A172 (cell line): ENCODE measurements at regions not wholly inside any gene's neighbourhood (a gene's known extent, or its start where the extent isn't known, plus 50 kb on each side); places are given as distances from the start of the nearest gene placed in this dataset.
"Not testable (repeated sequence)": the region's sequence is repeated elsewhere in the genome, so short reads cannot be mapped to it uniquely, and the experiment has no call there.

Experiments
- DNase-seq: peaks from one replicate; pipeline ENCODE4 v3.0.0-alpha.2; 2015; ENCODE audit warnings: low spot score

DNA sequence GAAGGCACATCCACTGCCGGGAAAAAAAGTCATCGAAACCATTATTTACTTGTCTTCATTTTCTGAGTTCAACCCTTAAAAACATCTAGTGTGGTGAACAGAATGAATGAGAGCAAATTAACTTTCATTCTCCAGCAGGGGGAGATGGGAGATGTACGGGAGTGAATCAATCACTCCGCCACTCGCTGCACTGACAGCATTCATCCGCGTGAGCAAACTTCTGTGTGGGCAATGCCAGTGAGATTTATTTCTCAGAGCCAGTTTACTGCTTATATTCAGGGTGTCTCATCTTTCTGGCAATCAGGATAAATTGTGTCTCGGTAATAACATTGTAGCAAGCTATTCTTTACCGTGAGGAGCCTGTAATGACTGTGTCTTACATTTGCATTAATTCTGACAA lies 463.6 kb upstream of the MIS18BP1 start:
- peak; percentile 3 for DNase-seq

- no peak for DNase-seq
Observed at GRCh38 chr14:45715946-45716345, 462.9 kb upstream of the MIS18BP1 start.

GRCh38 chr14:45709541-45709940 lies 456.5 kb upstream of the MIS18BP1 start:
- DNase-seq = no peak

DNA sequence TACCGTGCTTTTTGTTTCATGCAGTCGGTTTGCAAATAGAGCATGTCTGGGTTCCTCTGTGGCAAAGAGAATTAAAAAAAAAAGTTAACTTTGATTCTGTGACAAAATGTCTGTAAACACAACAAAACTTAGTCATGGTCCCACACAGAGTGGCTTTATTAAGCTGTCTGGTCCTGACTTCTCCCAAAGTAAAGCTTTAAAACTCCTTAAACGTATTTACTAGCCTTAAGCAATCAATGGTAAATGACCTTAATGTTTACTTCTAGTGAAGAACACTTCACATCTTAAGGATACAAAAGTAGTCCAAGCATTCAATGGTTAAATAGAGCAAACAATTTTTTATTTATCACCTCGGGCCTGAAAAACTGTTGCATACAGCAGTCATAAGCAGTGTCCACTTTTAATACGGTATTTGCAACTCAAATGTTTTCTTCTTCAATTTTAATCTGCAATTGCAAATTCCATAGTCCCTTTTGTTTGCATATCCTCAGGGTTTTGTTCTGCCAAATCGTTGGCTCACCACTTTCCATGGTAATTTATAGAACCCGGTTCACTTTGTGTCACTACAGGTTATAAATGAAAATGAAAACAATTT lies 453.0 kb upstream of the MIS18BP1 start:
- DNase-seq = no peak

DNA sequence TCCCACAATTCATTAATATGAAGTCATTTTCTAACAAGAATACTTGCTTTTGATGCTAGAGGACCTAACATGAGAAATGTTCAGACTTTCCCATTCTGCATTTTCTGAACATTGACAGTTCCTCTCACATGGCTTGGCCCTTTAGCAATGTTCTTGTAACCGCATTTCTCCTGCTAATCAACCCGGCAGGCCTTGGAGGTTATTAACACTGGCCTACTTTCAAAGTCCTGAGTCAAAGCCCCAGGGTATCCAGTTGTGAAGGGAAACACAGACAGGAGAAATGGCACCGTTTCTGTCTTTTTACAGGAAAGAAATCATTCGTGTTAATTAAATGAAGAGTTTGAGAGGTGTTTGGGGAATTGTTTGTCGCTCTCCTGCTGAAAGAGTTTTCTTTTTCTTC lies 446.5 kb upstream of the MIS18BP1 start:
- DNase-seq = no peak

- DNase-seq = no peak
Observed at GRCh38 chr14:45698462-45699134, 445.6 kb upstream of the MIS18BP1 start.

- DNase-seq = no peak
Observed at GRCh38 chr14:45686771-45687170, 433.8 kb upstream of the MIS18BP1 start.

DNA sequence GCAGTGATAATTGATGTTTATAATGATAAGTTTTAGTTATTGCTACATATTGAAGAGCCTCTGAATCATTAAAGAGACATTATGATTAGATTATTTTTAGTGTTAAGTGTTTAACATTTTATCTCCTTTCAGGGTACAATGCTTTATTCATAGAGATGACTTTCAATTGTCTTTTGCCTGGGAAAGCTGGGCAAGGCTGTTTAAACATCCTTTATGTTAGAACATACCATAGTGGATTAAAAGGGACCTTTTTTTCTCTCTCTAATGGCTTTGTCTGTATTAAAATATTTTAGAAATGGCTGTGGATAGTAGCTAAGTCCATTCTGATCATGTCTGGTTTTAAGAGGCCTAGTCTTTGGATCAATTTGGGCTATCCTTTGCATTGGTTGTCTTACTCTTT lies 427.5 kb upstream of the MIS18BP1 start:
- DNase-seq = no peak

- peak; percentile 85 for DNase-seq
Observed at GRCh38 chr14:45679853-45680252, 426.9 kb upstream of the MIS18BP1 start.

DNA sequence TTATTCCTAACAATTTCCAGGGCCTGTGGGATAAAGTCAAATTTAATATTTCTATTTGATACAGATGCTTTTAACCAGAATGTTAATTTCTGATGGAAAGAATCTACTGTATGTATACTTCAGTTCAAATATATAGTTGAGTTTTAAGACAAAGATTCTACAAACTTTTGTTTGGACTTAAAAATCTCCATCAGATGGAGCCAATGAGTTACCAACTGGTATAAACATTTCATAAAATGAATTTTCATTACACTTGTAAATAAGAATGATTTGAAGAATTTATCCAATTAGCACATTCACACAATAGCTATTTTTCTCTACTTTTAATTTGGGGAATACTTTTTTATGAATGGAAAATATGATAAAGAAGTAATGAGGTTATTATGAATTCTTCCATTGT lies 425.2 kb upstream of the MIS18BP1 start:
- DNase-seq = no peak

- no peak for DNase-seq
Observed at GRCh38 chr14:45673420-45673819, 420.4 kb upstream of the MIS18BP1 start.

DNA sequence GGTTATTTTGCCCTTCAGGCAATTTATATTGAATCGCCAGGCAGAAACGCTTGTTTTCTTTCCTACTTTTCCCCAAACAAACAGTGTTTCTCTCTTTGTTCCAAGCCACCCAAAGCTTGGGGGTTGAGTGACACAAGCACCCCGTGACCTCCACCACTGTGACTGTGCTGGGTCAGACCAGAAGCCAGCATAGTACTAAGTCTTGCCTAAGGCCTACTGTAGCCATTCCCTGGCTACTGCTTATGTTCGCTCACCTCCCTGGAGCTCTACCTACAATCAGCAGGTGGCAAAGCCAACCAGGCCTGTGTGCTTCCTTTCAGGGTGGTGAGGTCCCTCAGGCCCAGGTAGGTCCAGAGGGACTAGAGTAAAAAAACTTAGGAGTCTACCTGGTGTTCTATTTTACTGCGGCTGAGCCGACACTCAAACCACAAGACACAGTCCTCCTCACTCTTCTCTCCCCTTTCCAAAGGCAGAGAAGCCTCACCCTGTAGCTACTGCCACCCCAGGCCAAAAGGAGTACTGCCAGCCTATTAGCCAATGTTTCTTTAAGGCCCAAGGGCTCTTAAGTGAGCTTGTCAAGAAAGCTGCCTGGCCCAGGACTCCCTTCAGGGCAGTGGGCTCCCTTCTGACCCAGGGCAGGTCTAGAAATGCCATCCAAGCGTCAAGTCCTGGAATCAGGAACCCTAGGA lies 411.8 kb upstream of the MIS18BP1 start:
- no peak for DNase-seq

- no peak for DNase-seq
Observed at GRCh38 chr14:45658917-45659299, 405.9 kb upstream of the MIS18BP1 start.

DNA sequence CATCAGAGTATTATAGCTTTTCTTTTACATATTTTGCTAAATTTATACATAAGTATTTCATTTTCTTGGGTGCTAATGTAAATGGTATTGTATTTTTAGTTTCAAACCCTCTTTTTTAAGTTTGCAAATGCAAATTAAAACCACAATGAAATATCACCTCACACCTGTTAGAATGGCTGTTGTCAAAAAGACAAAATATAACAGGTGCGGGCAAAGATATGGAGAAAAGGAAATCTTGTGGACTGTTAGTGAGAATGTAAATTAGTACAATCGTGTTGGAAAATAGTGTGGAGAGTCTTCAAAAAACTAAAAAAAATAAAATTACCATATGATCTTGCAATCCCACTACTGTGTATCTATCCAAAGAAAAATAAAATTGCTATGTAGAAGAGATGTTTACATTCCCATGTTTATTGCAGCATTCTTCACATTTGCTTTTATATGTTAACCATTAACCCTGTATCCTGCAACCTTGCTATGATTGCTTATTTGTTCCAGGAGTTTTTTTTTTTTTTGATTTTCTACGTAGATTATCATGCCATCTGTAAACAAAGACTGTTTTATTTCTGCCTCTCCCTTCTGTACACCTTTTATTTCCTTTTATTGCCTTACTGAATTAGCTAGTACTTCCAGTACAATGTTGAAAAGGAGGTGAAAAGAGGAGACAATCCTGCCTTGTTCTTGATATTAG lies 405.4 kb upstream of the MIS18BP1 start:
- DNase-seq = no peak

- peak; percentile 8 for DNase-seq
Observed at GRCh38 chr14:45651890-45652289, 398.9 kb upstream of the MIS18BP1 start.

- no peak for DNase-seq
Observed at GRCh38 chr14:45650754-45651153, 397.8 kb upstream of the MIS18BP1 start.

DNA sequence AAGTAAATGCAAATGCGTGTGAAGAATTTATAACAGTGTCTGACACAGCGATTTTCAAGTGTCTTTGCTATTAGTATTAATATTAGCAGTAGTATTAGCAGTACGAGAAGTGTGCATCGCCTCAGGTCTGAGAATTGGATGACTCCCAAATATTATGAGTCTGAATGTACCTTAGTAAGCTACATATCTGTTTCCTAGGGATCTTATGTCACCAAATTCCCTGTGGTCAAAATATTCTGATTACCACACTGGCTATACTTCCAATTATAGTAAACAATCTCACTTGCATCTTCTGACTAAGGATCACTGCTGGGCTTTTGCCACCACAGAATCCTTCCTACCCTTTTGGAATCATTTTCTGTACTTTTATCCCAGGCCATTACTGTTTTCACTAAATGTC lies 396.0 kb upstream of the MIS18BP1 start:
- DNase-seq = no peak

DNA sequence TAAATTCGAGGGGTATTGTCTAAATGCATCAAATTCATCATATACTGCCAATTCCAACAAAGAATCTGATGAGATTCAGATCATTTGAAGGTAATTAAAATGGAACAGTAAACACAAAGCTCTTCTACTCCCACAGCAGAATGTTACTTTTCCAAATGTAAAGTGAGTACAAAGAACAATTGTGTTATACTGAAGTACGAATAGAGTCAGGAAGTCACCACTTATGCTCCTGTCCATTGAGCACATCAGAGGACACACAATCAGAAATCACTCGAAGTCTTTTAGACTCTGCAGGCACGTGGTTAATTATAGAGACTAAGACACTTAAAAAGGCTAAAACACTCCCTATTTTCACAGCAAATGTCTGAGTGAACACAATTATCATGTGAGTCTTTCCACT lies 388.5 kb upstream of the MIS18BP1 start:
- DNase-seq = no peak

DNA sequence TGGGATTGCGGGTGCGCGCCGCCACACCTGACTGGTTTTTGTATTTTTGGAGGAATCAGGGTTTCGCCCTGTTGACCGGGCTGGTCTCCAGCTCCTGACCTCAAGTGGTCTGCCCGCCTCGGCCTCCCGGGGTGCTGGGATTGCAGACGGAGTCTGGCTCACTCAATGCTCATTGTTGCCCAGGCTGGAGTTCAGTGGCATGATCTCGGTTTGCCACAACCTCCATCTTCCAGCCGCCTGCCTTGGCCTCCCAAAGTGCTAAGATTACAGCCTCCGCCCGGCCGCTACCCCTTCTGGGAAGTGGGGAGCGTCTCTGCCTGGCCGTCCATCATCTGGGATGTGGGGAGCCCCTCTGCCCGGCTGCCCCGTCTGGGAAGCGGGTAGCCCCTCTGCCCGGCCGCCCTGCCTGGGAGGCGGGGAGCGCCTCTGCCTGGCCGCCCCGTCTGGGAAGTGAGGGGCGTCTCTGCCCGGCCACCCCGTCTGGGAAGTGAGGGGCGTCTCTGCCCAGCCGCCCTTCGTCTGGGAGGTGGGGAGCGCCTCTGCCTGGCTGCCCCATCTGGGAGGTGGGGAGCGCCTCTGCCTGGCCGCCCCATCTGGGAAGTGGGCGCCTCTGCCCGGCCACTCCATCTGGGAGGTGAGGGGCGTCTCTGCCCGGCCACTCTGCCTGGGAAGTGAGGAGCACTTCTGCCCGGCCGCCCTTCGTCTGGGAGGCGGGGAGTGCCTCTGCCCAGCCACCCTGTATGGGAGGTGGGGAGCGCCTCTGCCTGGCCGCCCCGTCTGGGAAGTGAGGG lies 381.8 kb upstream of the MIS18BP1 start:
- DNase-seq = not testable (repeated sequence)

DNA sequence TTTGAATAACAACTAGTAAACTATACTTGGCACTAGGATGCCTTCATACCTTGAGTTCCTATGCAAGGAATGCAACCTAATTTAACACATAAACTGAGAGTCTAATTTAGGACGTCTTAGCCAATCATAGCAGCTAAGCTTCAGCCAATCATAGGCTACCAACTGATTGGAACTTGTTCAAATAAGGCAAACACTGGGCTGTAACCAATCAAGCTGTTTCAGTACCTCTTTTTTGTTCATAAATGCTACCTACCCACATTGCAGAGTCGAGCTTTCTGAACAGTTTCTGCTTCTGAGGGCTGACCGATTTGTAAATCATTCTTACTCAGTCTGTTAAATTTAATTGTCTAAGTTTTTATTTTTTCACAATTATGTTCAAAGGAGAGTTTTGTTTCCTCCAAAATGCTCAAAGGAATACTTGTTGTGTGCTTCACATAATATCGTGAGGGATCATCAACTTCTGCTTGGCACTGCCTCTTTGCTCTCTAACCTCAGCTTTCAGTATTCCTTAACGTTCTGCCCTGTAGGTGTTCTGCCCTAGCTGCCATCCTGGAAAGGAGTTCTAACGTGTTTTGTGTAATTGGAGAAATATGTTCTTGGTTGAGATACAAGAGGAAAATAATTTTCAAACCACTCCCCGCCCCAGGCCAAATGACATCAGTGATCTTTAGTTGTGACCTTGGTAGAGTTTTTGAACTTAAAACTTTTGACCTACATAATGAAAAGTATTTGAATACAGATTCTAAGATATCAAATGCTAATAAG lies 380.4 kb upstream of the MIS18BP1 start:
- no peak for DNase-seq

- DNase-seq = no peak
Observed at GRCh38 chr14:45621731-45622130, 368.7 kb upstream of the MIS18BP1 start.
